HUES6 (cell line): ENCODE measurements at regions not wholly inside any gene's neighbourhood (a gene's known extent, or its start where the extent isn't known, plus 50 kb on each side); places are given as distances from the start of the nearest gene placed in this dataset.
"Not testable (repeated sequence)": the region's sequence is repeated elsewhere in the genome, so short reads cannot be mapped to it uniquely, and the experiment has no call there.

ENCODE experiments used
- H3K27ac ChIP-seq: 2 replicates; pipeline ENCODE4 v1.7.0; 2013; ENCODE audit warnings: low read depth, mild to moderate bottlenecking, low read length, inconsistent platforms
- H3K27me3 ChIP-seq: 2 replicates; pipeline ENCODE4 v1.6.1; 2013; ENCODE audit warnings: low read length; ENCODE audit not compliant: control insufficient read depth, insufficient read depth
- H3K36me3 ChIP-seq: 2 replicates; pipeline ENCODE4 v1.6.1; 2013; ENCODE audit warnings: low read length; ENCODE audit not compliant: control insufficient read depth, insufficient read depth
- H3K4me1 ChIP-seq: 2 replicates; pipeline ENCODE4 v1.6.1; 2013; ENCODE audit warnings: low read length; ENCODE audit not compliant: control insufficient read depth, insufficient read depth
- H3K4me3 ChIP-seq: 2 replicates; pipeline ENCODE4 v1.5.1; 2013; ENCODE audit warnings: low read depth, low read length
- H3K9ac ChIP-seq: one replicate; pipeline ENCODE4 v1.6.1; 2013; ENCODE audit warnings: mild to moderate bottlenecking, low read length
- H3K9me3 ChIP-seq: 2 replicates; pipeline ENCODE4 v1.6.1; 2013; ENCODE audit warnings: low read depth, low read length; ENCODE audit not compliant: control insufficient read depth, insufficient read depth

DNA sequence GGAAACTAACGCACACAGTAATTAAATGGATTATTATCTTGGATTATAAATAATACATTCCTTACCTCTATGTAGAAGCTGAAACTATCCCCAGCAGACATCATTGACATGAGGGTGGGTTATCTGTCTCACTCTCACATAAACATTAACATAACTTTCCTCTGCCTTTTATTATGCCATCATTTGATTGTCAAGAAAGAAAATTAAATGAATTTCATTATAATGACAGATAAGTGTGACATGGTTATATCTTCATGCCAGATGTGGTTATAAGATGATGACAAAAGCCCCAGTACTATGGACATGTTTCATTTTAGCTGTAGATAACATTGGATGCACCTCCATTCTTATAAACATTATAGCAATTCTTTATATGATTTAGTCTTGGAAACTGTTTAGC, 476.5 kb downstream of the KCNT2 start:
- Histone ChIP-seq H3K36me3 (no peaks in the 10 kb centered on the region), H3K9ac (no peak overlapping the region), H3K4me3 (no peak overlapping the region), H3K27me3 (no peaks in the 10 kb centered on the region), H3K4me1 (no peaks in the 10 kb centered on the region), H3K9me3 (no peaks in the 10 kb centered on the region), H3K27ac (no peak overlapping the region)

DNA sequence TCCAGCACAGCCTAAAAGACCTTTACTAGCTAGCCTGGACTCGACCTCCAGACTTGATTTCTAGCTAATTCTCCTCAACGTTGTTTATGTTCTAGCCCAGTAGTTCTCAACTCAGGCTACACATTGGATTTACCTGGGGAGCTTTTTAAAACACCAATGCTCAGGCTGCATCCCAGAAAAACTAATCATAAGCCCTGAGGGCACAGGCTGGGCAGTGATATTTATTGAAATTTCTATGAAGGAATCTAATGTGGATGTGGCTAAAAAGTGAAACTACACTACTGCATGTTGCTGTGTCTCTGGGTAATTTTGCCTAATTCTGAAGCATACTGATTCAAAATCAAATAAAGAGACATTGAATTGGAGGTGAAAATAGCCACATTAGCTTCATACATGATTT, 479.4 kb downstream of the KCNT2 start:
- H3K9ac ChIP-seq: no peak overlapping the region
- H3K36me3 ChIP-seq: no peaks in the 10 kb centered on the region
- no peaks in the 10 kb centered on the region for H3K4me1 ChIP-seq
- no peak overlapping the region for H3K4me3 ChIP-seq
- H3K27me3 ChIP-seq: no peaks in the 10 kb centered on the region
- H3K27ac ChIP-seq: no peak overlapping the region
- H3K9me3 ChIP-seq: no peaks in the 10 kb centered on the region

DNA sequence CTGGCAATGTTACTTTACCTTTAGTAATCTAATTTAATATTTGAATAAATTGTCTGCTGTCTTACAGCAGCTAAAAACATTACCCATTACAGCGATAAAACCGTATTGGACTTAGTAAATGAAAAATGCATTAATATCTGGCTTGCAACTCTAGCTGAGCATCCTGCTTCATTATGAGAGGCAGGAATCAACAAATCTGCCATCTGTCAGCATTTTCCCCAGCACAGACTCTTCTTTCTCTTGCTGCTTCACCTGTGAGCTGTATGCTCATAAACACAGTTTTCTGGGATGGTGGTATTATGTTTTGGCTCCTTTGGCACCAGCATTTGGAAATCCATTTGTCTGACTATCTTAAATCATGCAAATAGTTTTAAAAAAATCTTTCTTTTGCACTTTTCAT, 487.1 kb downstream of the KCNT2 start:
- Histone ChIP-seq H3K4me3 (no peak overlapping the region), H3K27me3 (no peaks in the 10 kb centered on the region), H3K27ac (no peak overlapping the region), H3K9ac (no peak overlapping the region), H3K9me3 (no peaks in the 10 kb centered on the region), H3K36me3 (no peaks in the 10 kb centered on the region), H3K4me1 (no peaks in the 10 kb centered on the region)

DNA sequence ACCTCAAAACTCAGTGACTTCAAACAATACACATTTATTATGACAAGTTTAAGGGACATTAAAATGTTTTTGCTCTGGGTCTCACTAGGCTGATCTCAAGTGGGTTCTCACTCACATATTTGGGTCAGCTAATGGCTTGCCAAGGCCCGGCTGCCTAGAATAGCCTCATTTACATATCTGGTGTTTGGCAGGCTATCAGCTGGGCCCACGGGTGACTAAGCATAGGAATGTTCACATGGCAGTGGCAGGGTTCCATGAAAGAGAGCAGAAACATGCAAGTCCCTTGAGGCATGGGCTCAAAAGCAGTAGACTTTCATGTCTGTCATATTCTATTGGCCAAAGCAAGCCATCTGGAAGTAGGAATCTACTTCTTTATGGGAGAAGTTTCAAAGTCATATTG, 492.6 kb downstream of the KCNT2 start:
- Histone ChIP-seq H3K27me3 (no peaks in the 10 kb centered on the region), H3K27ac (no peak overlapping the region), H3K9ac (no peak overlapping the region), H3K4me1 (no peaks in the 10 kb centered on the region), H3K36me3 (no peaks in the 10 kb centered on the region), H3K4me3 (no peak overlapping the region), H3K9me3 (peaks cover 3% of the 10 kb centered on the region; the same call in 1 of the 2 replicates)

DNA sequence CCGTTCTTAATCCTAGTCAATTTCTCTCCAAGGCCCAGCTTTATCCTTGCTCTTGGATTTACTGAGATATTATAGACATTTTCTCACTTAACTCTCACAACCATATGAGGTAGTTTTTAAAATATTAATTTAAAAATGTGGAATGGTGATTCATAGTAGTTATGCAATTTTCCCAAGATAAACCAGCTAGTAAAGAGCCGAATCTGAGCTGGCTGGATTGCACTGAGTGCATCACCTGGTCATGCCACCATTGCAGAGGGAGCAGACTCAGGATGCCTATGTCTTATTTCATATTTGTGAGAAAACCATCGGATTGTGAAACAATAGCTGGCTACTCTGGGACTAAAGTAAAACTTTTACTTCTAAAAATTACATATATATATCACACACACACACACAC, 494.0 kb downstream of the KCNT2 start:
- no peak overlapping the region for H3K4me3 ChIP-seq
- H3K4me1 ChIP-seq: peaks cover 5% of the 10 kb centered on the region; the same call in 1 of the 2 replicates
- H3K36me3 ChIP-seq: no peaks in the 10 kb centered on the region
- H3K9ac ChIP-seq: no peak overlapping the region
- no peaks in the 10 kb centered on the region for H3K27me3 ChIP-seq
- H3K27ac ChIP-seq: no peak overlapping the region
- peaks cover 3% of the 10 kb centered on the region; the same call in 1 of the 2 replicates for H3K9me3 ChIP-seq

DNA sequence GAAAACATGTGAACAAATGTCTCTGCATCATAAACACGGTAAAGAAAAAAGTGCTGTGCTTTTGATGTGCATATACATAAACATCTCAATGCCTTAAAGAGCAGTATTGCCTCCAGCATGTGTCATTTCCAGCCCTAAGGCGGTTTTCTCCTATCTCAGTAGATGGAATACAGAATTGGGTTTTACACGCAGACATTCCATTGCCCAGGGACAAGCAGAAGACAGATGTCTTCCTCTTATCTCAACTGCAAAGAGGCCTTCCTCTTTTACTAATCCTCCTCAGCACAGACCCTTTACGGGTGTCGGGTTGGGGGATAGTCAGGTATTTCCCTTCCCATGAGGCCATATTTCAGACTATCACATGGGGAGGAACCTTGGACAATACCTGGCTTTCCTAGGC, 499.2 kb downstream of the KCNT2 start:
- H3K4me3 ChIP-seq, H3K36me3 ChIP-seq, H3K27me3 ChIP-seq, H3K9me3 ChIP-seq: not testable (repeated sequence)
- H3K27ac ChIP-seq: peak overlapping the region; percentile 41; the same call in 1 of the 2 replicates
- H3K9ac ChIP-seq: peak overlapping the region; percentile 66
- H3K4me1 ChIP-seq: peaks cover 14% of the 10 kb centered on the region; the same call in 1 of the 2 replicates

DNA sequence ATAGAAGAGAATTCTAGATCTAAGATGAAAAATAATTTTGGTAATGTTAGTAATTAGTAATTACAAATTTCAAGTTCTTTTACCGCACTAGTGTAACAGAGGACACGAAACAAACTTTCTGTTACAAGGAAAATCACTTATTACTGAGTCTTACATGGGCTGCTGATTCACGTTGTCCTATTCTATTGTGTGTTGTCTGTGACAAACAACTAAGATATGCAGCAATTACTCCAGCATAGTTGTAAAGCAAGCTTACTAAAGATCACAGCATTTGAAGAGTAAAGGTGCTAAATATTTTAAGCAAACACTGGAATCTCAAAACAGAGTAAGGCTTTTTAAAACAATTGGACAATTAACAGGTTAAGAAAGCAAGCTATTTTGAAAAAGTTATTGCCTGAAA, 502.3 kb downstream of the KCNT2 start:
- H3K9ac ChIP-seq: no peak overlapping the region
- H3K4me1 ChIP-seq: peaks cover 14% of the 10 kb centered on the region; the same call in 1 of the 2 replicates
- peaks cover 26% of the 10 kb centered on the region for H3K9me3 ChIP-seq
- no peak overlapping the region for H3K27ac ChIP-seq
- H3K36me3 ChIP-seq: peaks cover 4% of the 10 kb centered on the region; the same call in 1 of the 2 replicates
- H3K4me3 ChIP-seq: no peak overlapping the region
- H3K27me3 ChIP-seq: no peaks in the 10 kb centered on the region

DNA sequence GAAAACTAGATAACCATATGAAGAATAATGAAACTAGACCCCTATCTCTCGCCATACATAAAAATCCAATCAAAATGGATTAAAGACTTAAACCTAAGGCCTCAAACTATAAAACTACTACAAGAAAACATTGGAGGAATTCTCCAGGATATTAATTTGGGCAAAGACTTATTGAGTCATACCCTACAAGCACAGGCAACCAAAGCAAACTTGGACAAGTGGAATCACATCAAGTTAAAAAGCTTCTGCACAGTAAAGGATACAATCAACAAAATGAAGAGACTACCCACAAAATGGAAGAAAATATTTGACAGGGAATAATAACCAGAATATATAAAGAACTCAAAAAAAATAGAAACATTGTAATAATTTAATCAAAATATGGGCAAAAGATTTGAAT, 505.4 kb downstream of the KCNT2 start:
- H3K27me3 ChIP-seq: no peaks in the 10 kb centered on the region
- peaks cover 34% of the 10 kb centered on the region for H3K9me3 ChIP-seq
- peaks cover 4% of the 10 kb centered on the region; the same call in 1 of the 2 replicates for H3K36me3 ChIP-seq
- H3K27ac ChIP-seq: no peak overlapping the region
- no peak overlapping the region for H3K9ac ChIP-seq
- H3K4me3 ChIP-seq: no peak overlapping the region
- no peaks in the 10 kb centered on the region for H3K4me1 ChIP-seq

DNA sequence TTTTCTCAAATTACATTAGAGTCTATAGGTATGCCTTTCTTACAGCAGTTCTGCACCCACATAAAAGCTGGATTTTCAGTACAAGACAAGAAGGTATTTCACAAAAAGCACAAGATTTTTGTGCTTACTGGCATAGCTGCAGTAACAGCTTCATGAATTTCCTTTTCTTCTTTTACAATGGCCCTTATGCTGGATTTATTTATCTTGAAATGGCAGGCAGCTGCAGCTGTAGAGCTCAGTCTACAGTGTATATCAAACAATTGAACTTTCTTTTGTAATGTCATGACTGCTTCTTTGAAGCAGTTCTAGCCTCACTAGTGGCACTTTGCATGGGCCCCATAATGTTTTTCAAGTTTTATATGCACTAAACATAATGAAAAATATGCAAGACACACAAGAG, 510.2 kb downstream of the KCNT2 start:
- no peaks in the 10 kb centered on the region for H3K27me3 ChIP-seq
- H3K4me3 ChIP-seq: no peak overlapping the region
- no peak overlapping the region for H3K27ac ChIP-seq

DNA sequence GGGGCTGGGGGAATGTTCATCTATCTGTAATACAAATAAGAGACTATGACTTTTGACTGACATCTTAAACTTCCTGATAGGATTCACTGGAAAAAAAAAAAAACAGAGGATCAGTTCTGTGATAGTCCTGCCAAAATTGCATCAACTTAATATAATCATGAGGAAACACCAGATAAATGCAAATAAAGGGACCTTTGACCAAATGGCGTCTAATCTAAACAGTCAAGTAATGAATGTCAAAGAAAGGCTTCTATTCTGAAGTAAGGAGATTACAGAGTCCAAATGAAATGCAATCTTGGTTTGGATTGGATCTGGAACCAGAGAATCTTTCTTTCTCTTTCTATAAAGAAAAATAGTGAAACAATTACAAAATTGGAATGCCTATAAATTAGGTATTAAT, 513.4 kb downstream of the KCNT2 start:
- Histone ChIP-seq H3K4me3 (no peak overlapping the region), H3K27ac (no peak overlapping the region), H3K9me3 (no peaks in the 10 kb centered on the region), H3K36me3 (no peaks in the 10 kb centered on the region), H3K4me1 (no peaks in the 10 kb centered on the region), H3K9ac (no peak overlapping the region), H3K27me3 (no peaks in the 10 kb centered on the region)

More for the DNA sequence above, 510.2 kb downstream of the KCNT2 start:
- Histone ChIP-seq H3K9ac (no peak overlapping the region), H3K36me3 (no peaks in the 10 kb centered on the region), H3K9me3 (peaks cover 22% of the 10 kb centered on the region), H3K4me1 (no peaks in the 10 kb centered on the region)

DNA sequence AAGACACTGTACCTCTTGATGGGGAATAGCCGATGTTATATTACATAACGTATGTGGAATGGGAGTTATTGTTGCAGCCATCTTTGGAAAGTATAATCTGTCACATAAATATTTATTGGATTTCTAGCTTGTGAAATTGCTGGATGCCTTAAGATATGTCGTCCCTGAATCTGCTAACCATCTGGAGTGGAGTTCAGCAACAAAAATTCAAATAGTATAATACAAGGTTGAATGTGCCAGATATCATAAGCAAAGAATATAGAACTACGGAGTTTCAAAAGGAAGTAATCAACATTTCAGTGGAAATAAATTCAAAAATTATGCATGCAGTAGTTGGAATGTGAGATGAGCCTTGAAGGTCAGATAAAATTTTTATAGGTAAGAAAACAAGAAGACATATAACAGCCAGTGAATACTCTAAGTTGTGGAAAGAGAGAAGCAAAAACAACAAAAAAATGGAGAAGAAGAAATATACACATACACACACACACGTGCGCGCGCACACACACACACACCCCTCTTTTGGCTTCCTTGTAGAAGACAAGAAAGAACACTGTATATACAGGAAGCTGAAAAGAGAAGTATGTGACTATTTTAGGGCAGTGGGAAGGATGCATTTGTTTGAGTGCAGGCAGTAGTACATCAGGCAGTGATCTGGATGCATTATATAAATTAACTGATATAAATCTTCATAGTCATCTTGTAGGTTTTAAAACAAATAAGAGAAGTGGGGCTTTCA, 516.7 kb downstream of the KCNT2 start:
- no peak overlapping the region for H3K27ac ChIP-seq
- H3K36me3 ChIP-seq: no peaks in the 10 kb centered on the region
- H3K4me3 ChIP-seq: no peak overlapping the region
- H3K27me3 ChIP-seq: no peaks in the 10 kb centered on the region
- H3K4me1 ChIP-seq: no peaks in the 10 kb centered on the region
- no peak overlapping the region for H3K9ac ChIP-seq
- H3K9me3 ChIP-seq: no peaks in the 10 kb centered on the region
